Endothelial cell of umbilical vein (primary cell): ENCODE measurements at regions not wholly inside any gene's neighbourhood (a gene's known extent, or its start where the extent isn't known, plus 50 kb on each side); places are given as distances from the start of the nearest gene placed in this dataset.
A peak's percentile ranks its signal among the peaks of the same experiment; 100 is the strongest.

Source experiments
- BruUV-seq: library from RNA; stranded (reverse); fragments of 400-500 nt; replicated peaks from 2 replicates; lab custom pipeline; 2021; lab: Mats Ljungman, UMichigan
- CTCF ChIA-PET: fragments of 300-600, 350-600 bp; sonication (Branson Sonifier 250); formaldehyde crosslinking; loops from one replicate; lab custom pipeline; 2021; ENCODE audit warnings: antibody characterized with exemption, inconsistent platforms; lab: Charles Lee
- POLR2A ChIA-PET: fragments of 300-600, 350-600 bp; sonication (Branson Sonifier 250); formaldehyde crosslinking; loops from one replicate; lab custom pipeline; 2021; ENCODE audit warnings: antibody characterized with exemption, inconsistent platforms; lab: Charles Lee
- DNase-seq: peaks from one replicate; pipeline ENCODE4 v3.0.0-alpha.2; 2011; ENCODE audit warnings: low read depth, low spot score
- FAIRE-seq: peaks from 2 replicates; lab custom pipeline; 2011; peaks lifted over from hg19 to GRCh38; lab: Jason Lieb, UNC
- H2AFZ ChIP-seq: 2 replicates; pipeline ENCODE4 v1.6.0; 2012; ENCODE audit warnings: low read depth, low read length, control low read depth, inconsistent platforms
- H3K27ac ChIP-seq: 2 replicates; pipeline ENCODE4 v1.5.1; 2011; ENCODE audit warnings: low read depth, mild to moderate bottlenecking, control low read depth, low read length, moderate library complexity; ENCODE audit not compliant: insufficient read depth
- H3K27me3 ChIP-seq, 2 experiments: 2 replicates each; pipeline versions ENCODE4 v1.6.0 to v1.6.1; 2011; ENCODE audit warnings: low read length in 2 of 2, mixed read lengths in 1 of 2; ENCODE audit not compliant: control insufficient read depth in 2 of 2, insufficient read depth in 2 of 2
- H3K36me3 ChIP-seq, 2 experiments: 2 replicates in 1 of 2; 3 replicates in 1 of 2; pipeline ENCODE4 v1.5.1; 2011; ENCODE audit warnings: low read length in 2 of 2, mild to moderate bottlenecking in 1 of 2, moderate library complexity in 1 of 2; ENCODE audit not compliant: control insufficient read depth in 2 of 2, insufficient read depth in 2 of 2; ENCODE audit errors: extremely low read depth in 1 of 2
- H3K4me1 ChIP-seq: 3 replicates; pipeline ENCODE4 v1.5.1; 2011; ENCODE audit warnings: mild to moderate bottlenecking, low read length; ENCODE audit not compliant: control insufficient read depth, insufficient read depth; ENCODE audit errors: extremely low read depth
- H3K4me2 ChIP-seq: 2 replicates; pipeline ENCODE4 v1.6.1; 2011; ENCODE audit warnings: low read length, control low read depth, mixed read lengths; ENCODE audit not compliant: insufficient read depth
- H3K4me3 ChIP-seq, 3 experiments: fragments of 200-600 bp in 1 of 3; sonication (generic), shearing (Covaris generic) in 1 of 3; replicated peaks in 1 of 3; 2 replicates each; pipeline ENCODE4 v1.5.1; 2011 to 2016; ENCODE audit warnings: control low read depth in 3 of 3, low read length in 3 of 3, mild to moderate bottlenecking in 2 of 3, inconsistent platforms in 1 of 3, low read depth in 1 of 3, moderate library complexity in 1 of 3; ENCODE audit not compliant: insufficient read depth in 1 of 3
- H3K79me2 ChIP-seq: 2 replicates; pipeline ENCODE4 v1.6.0; 2012; ENCODE audit warnings: low read length, inconsistent platforms; ENCODE audit not compliant: control insufficient read depth, insufficient read depth
- H3K9ac ChIP-seq: replicated peaks from 2 replicates; pipeline ENCODE3; 2011; ENCODE audit warnings: low read length, control low read depth; ENCODE audit not compliant: insufficient read depth; ENCODE audit errors: extremely low read depth
- H3K9me1 ChIP-seq: replicated peaks from 3 replicates; pipeline ENCODE4 v1.6.0; 2011; ENCODE audit warnings: mild to moderate bottlenecking, low read length; ENCODE audit not compliant: control insufficient read depth, insufficient read depth; ENCODE audit errors: extremely low read depth
- H3K9me3 ChIP-seq: replicated peaks from 2 replicates; pipeline ENCODE4 v1.5.1; 2012; ENCODE audit warnings: low read length, inconsistent platforms; ENCODE audit not compliant: control insufficient read depth, insufficient read depth
- H4K20me1 ChIP-seq: replicated peaks from 2 replicates; pipeline ENCODE3; 2011; ENCODE audit warnings: mild to moderate bottlenecking, low read length; ENCODE audit not compliant: control insufficient read depth, insufficient read depth; ENCODE audit errors: extremely low read depth
- EZH2 ChIP-seq: IDR thresholded peaks from 2 replicates; pipeline ENCODE4 v1.6.1; 2012; ENCODE audit warnings: borderline replicate concordance, low read depth, mild to moderate bottlenecking, moderate library complexity, low read length, inconsistent platforms; ENCODE audit not compliant: severe bottlenecking
- FOS ChIP-seq: IDR thresholded peaks from 2 replicates; pipeline ENCODE4 v1.6.1; 2011; ENCODE audit warnings: mild to moderate bottlenecking, low read length, moderate library complexity, borderline replicate concordance; ENCODE audit not compliant: insufficient read depth
- GATA2 ChIP-seq: IDR thresholded peaks from 2 replicates; pipeline ENCODE4 v1.7.0; 2011; ENCODE audit warnings: low read depth, mild to moderate bottlenecking, moderate library complexity, mixed read lengths, low read length; ENCODE audit not compliant: insufficient read length, insufficient read depth
- JUN ChIP-seq: IDR thresholded peaks from 2 replicates; pipeline ENCODE4 v1.6.1; 2011; ENCODE audit warnings: borderline replicate concordance, low read depth; ENCODE audit not compliant: insufficient read length, insufficient read depth
- MYC ChIP-seq: IDR thresholded peaks from one replicate; pipeline ENCODE4 v1.6.1; 2011; ENCODE audit warnings: mild to moderate bottlenecking, low read depth, low read length
- POLR2A ChIP-seq: IDR thresholded peaks from 2 replicates; pipeline ENCODE4 v1.6.1; 2012; ENCODE audit warnings: low read depth, mild to moderate bottlenecking, control low read depth, low read length
- POLR2AphosphoS5 ChIP-seq: IDR thresholded peaks from 2 replicates; pipeline ENCODE4 v1.6.1; 2012; ENCODE audit warnings: low read depth, mild to moderate bottlenecking, control low read depth, low read length, moderate library complexity; ENCODE audit not compliant: insufficient read depth
- dilution Hi-C: fragments of 300-500 bp; cut with MboI; formaldehyde crosslinking; loops from one replicate; pipeline ENCODE4 v1.15.0; 2019; ENCODE audit warnings: low sequenced_read_pairs; ENCODE audit not compliant: extremely low pct_ligation_motif_present
- intact Hi-C: fragments of 100-400 bp; cut with micrococcal nuclease; formaldehyde crosslinking; loops from one replicate; pipeline ENCODE4 v1.10.0; 2022
- TF ChIP-seq, protein P1 (sequence below), 2 donors: IDR thresholded peaks; 1 replicate in 1 of 2; 2 replicates in 1 of 2; pipeline ENCODE4 v1.5.1; 2011; ENCODE audit warnings: low read length in 2 of 2, mild to moderate bottlenecking in 2 of 2, moderate library complexity in 2 of 2, control low read depth in 1 of 2, inconsistent platforms in 1 of 2, low read depth in 1 of 2; ENCODE audit not compliant: insufficient read depth in 1 of 2; ENCODE audit errors: extremely low read depth in 1 of 2

DNA sequence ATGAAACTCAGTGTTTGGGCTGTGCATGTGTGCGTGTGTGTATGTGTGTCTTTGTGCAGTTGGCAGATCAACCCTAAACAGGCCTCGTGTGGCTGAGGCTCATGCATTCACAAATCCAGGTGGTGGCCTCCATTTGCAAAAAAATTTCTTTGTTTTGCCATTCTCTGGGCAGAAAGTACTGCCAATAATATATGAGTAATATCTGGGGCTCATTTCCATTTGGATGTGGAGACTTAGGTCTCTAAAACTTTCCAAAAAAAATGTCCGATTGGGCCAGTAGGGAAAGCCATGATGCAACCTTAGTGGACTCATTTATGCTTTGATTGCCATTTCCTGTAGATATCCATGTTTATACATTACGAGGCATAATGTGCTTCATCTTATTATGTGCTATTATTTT is 77.9 kb upstream of the RPS23 start:
- ChIA-PET CTCF (interaction anchor here (0.5 kb wide), 1 partner anchor 692 kb away, joined by 3 read pairs; no protein-coding TSS in a partner anchor), POLR2A (no interaction called here)
- Histone ChIP-seq H4K20me1 (no peaks in the 10 kb centered on the region), H3K9ac (no peak overlapping the region), H2AFZ (no peak overlapping the region), H3K9me3 (no peaks in the 10 kb centered on the region), H3K4me1 (peaks cover 43% of the 10 kb centered on the region), H3K9me1 (no peaks in the 10 kb centered on the region), H3K79me2 (no peaks in the 10 kb centered on the region), H3K27me3 (no peaks in the 10 kb centered on the region), H3K4me2 (no peak overlapping the region), H3K4me3 (no peak overlapping the region), H3K36me3 (no peaks in the 10 kb centered on the region), H3K27ac (peak overlapping the region; percentile 73)
- DNase-seq (peak; percentile 21), FAIRE-seq (no peak)
- TF ChIP-seq MYC, result no peak
- no peak for TF ChIP-seq POLR2A
- TF ChIP-seq, protein P1, sequence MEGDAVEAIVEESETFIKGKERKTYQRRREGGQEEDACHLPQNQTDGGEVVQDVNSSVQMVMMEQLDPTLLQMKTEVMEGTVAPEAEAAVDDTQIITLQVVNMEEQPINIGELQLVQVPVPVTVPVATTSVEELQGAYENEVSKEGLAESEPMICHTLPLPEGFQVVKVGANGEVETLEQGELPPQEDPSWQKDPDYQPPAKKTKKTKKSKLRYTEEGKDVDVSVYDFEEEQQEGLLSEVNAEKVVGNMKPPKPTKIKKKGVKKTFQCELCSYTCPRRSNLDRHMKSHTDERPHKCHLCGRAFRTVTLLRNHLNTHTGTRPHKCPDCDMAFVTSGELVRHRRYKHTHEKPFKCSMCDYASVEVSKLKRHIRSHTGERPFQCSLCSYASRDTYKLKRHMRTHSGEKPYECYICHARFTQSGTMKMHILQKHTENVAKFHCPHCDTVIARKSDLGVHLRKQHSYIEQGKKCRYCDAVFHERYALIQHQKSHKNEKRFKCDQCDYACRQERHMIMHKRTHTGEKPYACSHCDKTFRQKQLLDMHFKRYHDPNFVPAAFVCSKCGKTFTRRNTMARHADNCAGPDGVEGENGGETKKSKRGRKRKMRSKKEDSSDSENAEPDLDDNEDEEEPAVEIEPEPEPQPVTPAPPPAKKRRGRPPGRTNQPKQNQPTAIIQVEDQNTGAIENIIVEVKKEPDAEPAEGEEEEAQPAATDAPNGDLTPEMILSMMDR (IDR thresholded peaks at IDR 0.05; ENCODE audit: extremely low read depth in 1 of 2, insufficient read depth in 1 of 2, low read depth in 1 of 2, low read length in 2 of 2), result no peak
- no peak for TF ChIP-seq EZH2
- TF ChIP-seq JUN, result no peak
- TF ChIP-seq FOS, result no peak
- no peak for TF ChIP-seq POLR2AphosphoS5
- TF ChIP-seq GATA2, result no peak
- intact Hi-C loops (loop anchor here (2.0 kb wide), 1 partner anchor 277 kb away; no protein-coding TSS in a partner anchor), dilution Hi-C loops (no loop called here)
- no TSS peak for BruUV-seq
